CD4-positive, alpha-beta T cell treated with Interleukin-1 beta for 1 hour (primary cell): ENCODE measurements at regions not wholly inside any gene's neighbourhood (a gene's known extent, or its start where the extent isn't known, plus 50 kb on each side); places are given as distances from the start of the nearest gene placed in this dataset.
A peak's percentile ranks its signal among the peaks of the same experiment; 100 is the strongest.

Experiments
- DNase-seq, 2 donors: peaks; one replicate each; pipeline ENCODE4 v3.0.0-alpha.2; 2020 to 2022

DNA sequence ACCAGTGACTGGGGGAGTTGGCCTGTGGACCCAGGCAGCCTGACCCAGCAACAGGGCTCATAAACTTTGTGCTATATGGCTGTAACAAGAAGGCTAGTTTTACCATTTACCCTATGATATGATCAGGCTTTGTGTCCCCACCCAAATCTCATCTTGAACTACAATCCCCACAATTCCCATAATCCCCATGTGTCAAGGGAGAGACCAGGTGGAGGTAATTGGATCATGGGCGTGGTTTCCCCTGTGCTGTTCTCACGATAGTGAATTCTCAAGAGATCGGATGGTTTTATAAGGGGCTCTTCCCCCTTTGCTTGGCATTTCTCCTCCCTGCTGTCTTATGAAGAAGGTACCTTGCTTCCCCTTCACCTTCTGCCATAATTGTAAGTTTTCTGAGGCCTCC is 111.2 kb upstream of the NLRP1 start:
- DNase-seq: no peak

DNA sequence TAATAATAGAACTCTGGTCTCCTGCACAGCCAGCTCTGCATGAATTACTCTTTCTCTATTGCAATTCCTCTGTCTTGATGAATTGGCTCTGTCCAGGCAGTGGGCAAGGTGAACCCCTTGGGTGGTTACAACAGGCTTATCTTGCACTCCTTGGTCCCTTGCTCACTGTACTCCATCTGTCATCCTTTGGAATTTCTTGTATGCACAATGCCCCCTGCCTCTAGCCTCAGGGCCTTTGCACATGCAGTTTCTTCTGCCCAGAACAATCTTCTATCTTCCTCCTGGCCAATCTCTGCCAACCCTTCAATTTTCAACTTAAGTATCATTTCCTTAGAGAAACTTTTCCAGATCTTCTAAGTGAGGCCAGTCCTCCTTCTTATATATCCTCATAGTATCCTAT is 114.7 kb upstream of the NLRP1 start:
- DNase-seq: no peak

DNA sequence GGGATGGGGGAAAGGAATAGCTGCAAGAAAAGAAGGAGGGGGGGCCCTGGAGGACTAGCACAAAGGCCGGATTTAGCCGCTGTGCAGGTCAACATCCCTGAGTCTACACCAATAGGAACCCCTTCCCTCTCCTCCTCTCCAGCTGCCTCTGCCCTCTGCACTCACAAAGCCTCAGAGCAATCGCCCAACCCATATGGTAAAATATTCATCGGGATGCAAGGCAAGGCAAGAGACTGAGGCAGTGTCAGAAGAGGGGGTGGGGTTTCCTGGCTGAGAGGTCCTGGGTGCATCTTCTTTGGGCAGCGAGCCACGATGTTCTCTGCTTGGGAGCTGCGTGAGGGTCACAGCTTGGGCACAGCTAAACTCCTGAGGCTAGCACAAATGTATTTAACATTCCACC is 115.5 kb upstream of the NLRP1 start:
- no peak for DNase-seq

DNA sequence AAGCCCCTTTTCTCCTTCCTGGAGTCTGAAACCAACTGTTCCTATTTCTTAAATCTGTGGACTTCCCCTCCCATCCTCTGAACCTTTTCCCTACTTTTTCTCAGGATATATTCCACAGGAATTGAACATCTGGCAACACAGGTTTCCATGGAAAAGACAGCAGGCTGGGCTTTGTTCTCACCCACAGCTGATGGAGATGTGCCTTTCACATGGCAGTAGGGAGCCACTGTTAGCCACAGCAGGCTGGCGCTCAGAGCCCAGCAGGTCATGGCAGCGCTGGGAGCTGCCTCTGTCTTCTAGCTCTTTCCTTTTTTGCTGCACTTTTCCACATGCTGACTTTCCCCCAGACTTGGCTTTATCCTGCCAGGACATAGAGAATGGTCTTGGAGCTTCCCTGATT is 116.4 kb upstream of the NLRP1 start:
- DNase-seq: no peak

DNA sequence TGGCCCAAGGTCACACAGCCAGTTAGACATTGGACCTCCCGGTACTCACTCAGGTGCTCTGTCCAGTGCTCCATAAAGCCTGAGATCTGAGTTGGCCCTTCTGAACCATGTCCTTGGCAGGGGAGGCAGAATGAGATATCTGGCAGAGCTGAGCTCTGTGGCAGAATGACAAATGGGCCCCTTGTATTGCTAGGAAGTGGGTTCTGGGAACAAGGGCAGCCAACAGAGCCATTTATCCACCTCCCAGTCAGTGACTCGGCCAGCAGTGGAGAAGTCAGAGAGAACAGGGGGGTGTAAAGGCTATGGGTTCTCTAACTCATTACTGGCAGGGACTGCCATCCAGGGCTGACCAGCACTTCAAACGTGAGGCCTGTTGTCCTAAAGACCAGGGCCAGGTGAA is 117.1 kb upstream of the NLRP1 start:
- DNase-seq: no peak

DNA sequence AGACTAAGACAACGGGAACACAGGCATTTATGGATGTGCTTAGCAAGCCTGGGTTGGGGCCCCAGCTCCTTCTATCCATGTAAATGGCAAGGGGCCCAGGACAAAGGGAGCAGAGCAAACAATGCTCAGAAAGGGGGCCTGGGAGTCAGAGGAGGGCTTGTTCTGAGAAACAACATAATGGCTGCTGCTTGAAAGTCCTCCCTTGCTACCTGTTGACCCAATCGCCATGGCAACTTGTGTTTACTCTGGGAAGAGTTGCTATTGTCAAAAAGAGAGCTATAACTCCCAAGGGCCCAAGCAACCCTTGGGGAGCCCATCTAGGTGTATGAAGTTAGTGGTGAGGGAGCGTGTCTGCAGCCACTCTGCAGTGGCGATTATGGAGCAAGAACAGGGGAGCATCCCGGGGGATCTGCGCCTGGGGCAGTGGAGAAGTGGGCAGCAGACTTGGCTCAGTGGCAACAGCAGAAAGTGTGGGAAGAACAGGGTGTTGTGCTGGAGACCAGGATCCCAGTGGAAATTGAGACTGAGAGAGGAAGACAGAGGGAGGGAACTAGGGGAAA is 118.7 kb upstream of the NLRP1 start:
- no peak for DNase-seq

DNA sequence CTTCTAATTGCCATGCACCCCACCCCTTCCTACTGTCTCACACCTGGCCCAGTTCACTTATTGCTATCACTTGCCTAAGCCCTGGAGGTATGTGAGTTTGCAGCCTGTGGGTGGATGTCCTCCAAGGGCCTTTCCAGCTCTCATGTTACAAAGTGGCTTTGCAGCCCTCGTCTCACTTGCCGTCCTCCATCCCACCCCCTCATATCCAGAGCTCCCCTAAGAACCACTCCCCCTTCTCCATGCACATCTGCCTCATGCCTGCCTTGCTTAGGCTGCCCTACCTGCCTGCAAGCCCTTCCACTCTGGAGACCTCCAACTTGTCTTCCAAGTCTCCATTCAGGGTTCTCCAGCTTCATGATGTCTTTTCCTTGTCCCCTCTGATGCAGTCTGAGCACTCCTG is 119.4 kb upstream of the NLRP1 start:
- DNase-seq: no peak

DNA sequence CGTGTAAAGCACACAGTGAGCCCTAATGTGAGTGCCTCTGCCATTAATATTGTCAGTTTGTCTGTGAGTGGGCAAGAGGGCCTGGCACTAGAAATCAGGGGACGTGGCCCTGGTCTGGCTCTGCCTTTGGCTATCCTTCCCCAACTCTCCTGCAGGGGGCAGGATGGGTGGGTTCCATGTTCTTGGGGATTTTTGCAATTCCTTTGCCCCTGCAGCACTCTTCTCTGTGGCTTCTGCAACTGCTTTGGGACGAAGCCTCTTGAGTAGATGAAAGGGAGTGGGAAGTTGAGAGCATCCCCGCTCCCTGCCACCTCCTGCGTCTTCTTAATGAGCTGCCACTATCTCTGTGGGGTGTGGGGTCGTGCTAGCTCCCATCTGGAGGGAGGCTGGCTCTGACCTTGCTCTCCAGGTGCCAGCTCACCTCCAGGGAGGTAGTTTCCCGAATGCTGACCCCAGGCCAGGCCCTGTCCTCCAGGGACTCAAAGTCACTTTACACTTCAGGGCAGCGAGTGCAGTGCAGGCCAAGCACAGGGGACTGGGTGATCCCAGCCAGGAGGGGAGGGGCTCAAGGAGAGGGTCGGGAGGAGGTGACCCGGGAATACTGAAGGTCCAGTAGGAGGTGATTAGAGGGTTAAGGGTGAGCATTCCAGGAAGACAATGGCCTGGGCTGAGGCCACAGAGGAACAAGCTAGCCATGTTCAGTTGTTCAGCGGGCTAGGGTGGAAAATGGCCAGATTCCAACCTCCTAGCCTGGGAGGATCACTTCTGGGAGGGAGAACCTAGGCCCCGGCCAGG is 121.0 kb upstream of the NLRP1 start:
- DNase-seq: no peak

DNA sequence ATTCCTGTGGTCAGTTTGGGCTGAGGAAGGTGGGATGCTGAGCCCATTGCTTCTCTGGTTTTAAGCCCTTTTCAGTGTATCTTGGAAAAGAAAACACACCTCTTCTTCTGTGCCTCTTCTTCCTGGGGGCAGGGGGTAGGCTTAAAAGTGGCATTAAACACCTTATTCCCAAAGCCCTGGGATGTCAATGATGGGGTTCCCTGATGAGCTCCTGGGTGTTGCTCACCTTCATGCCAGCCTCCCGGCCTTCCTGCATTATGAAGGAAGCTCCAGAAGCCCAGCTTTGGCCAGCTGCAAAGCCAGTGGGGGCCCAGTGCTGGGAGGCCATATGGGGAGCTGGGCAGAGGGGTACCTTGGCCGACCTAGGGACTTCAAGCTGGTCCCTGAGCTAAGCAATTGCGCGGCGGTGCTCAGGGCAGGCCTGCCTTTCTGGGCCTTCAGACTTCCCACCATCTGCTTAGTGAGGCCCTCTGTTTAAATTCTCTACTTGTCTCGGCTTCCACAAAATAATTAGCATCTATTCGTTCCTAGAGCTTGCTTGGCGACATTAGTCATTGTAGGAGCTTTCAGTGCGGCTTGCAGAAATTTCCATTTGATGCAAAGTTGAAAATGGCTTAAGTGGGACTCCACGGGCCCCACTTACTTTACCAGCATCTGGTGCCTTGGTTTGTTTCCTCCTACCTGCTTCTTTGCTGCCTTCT is 121.7 kb upstream of the NLRP1 start:
- no peak for DNase-seq

DNA sequence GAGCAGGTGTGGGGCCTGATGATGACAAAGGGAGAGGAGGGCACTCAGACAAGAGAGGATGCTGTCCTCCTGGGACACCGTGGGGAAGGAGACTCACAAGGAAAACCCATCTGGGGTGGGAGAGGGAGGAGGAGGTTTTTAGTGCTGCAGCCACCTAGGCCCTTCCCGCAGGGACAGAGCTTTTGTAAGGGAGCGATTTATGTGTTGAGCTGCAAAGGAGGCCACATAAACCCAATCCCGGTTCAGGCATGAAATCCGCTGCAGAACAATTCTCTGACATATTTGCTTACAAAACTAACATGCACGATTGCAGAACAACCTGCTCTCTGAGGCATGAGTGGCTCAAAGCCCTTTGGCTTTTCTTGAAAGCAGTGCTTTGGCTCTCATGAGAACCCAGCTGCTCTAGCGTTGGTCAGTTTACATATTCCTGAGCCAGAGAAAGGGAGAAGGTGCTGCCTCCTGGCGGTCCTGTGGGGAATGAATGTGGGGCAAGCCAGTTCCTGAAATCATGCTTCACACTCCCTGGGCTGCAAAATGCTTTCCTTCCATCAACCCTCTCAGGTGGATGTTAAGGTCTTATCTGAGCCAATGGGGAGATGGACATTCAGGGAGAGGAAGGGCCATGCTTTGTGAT is 122.4 kb upstream of the NLRP1 start:
- peak; percentile 57 to 60 for DNase-seq

DNA sequence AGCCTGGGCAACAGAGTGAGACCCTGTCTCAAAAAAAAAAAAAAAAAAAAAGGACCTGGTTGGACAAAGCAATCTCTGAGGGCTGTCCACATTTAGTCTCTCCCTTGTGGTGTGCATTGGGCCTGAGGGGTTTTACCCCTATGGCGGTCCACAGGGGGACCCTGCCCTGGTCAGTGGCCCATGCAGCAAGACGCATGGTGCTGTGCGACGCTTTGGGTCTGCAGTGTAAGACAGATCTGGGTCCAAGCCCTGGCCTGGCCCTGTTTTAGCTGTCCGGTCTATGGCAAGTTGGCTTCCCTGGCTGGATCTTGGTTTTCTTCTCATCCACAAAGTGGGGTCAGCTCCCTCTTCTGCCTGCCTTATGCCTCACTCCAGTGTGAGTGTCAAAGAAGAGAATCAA is 123.2 kb upstream of the NLRP1 start:
- DNase-seq: no peak

DNA sequence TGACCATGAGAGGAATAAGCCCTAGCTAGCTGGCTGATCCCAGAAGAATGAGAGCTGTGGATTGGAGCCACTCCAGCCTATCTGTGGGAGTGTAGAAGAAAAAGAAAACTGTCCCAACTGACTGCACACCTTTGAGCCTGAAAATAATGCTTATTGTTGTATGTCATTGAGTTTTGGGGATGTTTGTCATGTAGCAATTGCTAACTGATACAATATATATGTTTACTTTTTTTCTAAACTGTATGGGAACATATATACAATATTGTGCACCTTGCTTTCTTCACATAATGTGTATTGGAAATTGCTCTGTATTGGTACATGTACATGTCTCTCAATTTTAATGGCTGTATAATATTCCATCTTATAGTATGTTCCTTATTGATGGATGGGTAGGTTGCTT is 124.0 kb upstream of the NLRP1 start:
- DNase-seq: no peak

DNA sequence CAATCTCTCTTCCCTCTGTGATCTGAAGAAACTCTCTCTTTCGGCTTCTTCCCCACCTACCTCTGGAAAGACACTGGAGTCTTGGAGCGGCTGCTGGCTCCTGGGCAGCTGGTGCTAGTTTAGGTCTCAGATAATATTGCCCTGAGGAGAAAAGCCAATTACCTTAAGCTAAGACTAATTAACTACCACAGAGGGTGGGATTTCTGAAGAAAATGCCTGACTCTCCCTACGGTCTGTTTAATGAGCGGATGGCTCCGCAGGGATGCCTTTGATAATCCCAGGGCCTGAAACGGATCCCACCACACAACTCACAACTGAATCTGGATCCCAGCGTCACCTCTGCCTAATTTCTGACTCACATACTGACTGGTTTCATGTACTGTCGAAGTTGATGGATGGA is 127.0 kb upstream of the NLRP1 start:
- DNase-seq: no peak

DNA sequence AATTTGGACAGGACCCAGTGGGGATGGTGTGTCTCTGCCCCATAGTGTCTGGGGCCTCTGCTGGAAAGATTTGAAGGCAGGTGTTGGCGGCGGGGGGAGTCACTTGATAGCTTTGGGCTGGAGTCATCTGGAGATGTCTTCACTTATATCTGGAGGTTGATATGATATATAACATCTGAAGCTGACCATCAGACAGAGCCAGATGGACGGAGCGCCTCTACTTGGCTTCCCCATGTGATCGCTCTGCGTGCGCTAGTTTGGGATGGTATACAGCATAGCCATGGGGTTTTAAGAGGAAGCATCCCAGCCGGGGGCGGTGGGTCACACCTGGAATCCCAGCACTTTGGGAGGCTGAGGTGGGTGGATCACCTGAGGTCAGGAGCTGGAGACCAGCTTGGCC is 130.7 kb upstream of the NLRP1 start:
- no peak for DNase-seq

DNA sequence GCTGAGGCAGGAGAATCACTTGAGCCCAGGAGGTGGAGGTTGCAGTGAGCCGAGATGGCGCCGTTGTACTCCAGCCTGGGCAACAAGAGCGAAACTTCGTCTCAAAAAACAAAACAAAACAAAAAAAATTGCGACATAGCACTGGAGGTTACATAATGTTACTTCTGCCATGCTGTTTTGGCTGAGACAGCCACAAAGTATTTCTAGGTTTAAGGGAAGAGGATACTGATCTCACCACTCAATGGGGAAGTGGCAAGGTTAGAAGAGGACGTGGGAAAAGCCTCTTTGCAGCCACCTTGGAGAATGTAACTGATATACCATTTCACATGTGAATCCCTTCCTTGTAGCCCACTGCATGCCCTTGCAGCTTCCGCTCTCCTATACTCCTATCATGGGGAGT is 131.2 kb upstream of the NLRP1 start:
- no peak for DNase-seq

DNA sequence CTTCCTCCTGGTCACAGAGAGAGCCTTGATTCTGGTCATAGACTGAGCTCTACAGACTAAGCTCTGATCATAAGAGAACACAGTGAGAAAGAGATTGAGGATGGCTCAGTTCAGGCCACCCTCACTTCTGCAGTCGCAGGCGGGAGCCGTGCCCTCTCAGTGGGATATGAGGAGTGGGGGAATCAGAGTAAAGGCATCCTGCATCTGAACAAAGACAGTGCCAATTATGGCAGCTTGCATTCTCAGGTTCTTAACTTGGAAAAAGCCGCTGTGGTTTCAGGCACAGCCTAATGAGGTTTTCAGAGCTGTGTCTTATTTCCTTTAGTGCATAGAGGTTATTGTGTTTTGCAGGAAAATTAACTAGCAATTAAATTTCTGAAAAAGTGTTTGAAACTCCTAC is 134.4 kb upstream of the NLRP1 start:
- no peak for DNase-seq

DNA sequence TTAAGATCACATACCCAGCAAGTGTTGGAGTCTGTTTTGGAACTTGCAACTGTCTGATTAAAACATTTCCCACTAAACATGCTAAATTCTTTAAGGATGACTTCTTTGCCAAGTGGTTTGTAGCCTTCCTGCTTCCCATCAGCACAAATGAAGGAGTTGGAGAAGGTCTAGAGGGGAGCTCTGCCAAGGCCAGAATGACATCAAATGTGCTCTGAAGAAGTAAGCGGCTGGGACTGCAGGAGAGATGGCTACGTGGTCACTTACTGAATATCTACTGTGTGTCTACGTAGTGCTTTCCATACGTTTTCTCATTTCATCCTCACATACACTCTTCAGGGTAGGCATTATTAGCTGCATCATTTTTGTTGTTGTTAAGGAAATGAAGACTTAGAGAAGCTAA is 135.7 kb upstream of the NLRP1 start:
- no peak for DNase-seq

DNA sequence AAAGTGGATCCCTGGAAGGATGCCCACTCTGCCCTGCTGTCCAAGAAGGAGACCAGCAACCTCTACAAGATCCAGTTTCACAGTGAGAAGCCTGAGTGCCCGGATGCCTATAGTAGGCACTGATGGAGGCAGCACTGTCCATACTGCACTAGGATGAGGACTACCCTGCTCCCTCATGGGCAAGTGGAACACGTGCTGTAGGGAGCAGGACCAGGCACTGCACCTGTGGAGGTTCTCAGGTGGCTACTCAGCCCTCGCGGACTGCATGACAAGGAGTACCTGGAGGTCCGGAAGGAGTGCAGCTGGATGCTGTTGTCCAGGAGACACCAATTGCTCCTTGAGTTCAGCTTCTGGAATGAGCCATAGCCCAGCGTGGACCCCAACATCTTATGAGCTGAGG is 146.1 kb upstream of the NLRP1 start:
- DNase-seq: no peak

DNA sequence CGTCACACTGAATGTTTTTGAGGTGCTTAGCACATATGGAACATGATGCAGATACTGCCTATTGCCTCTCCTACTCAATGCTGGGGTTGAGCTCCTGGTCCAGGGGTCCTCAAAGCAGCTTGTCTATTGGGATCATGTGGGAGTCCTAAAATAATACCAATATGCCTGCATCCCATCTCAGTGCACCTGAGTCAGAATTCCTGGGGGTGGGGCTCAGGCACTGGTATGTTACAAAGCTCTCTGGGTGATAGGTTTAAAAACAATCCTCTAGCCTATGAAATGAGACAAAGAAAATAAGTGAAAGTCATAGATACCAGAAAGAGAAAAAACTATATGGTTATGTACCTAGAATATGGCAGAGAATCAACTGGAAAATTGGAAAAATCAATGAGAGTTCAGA is 156.6 kb upstream of the NLRP1 start:
- no peak for DNase-seq

DNA sequence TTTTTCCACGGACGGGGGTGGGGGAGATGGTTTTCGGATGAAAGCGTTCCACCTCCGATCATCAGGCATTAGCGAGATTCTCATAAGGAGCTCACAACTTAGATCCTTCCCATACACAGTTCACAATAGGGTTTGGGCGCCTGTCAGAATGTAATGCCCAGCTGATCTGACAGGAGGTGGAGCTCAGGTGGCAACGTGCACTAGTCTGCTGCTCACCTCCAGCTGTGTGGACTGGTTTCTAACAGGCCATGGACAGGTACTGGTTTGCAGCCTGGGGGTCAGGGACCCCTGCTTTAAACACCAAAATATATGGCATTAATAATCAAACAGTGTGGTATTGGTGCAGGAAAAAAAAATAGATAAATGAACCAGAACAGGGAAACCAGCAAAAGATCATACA is 157.5 kb upstream of the NLRP1 start:
- no peak for DNase-seq

DNA sequence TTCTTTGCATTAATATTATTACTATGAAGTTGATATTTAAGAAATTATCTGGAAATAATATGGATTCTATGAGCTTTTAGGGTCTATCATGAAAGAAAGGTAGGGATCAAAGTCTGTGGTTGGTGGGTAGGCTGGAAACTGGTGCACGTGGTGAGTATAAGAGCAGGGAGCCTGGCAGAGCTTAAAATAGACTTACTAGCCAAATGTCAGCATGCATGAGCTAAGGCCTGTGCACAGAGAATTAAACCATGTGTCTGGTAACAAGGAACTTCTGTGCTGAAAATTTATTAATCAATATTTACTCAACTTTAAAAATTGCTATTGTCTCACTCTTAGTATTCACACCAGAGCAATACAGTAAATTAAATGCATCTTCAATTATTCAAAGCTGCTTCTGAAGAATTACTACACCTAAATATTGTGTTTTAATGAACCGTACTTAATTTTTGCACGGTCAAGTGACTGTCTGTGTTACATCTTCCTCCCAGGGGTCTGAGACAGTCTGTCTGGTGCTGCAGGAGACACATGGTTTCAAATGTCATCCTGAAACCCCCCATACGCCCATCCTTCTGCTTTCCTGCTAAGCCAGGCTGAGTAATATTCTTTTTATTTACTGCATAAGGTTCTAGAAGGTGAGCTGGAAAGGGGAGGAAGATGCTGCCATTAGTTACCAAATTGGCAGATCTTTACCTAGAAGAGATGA is 161.0 kb upstream of the NLRP1 start:
- no peak for DNase-seq

DNA sequence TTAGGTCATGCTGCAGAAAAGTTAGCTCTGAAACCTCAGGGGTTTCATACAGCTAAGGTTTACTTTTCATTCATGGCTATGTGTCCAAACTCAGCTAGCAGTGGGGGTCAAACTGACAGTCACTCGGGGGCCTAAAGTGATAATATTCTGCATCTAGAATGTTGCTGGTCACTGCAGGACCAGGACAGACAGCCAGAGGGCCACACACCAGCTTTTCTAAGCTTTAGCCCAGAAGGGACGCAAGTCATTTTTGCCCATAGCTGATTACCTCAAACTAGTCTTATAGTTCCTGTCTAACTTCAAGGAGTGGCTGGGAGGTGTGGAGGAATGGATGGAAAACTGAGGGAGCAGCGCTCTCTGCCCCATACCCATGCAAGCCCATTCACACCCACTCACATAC is 163.0 kb upstream of the NLRP1 start:
- DNase-seq: no peak

DNA sequence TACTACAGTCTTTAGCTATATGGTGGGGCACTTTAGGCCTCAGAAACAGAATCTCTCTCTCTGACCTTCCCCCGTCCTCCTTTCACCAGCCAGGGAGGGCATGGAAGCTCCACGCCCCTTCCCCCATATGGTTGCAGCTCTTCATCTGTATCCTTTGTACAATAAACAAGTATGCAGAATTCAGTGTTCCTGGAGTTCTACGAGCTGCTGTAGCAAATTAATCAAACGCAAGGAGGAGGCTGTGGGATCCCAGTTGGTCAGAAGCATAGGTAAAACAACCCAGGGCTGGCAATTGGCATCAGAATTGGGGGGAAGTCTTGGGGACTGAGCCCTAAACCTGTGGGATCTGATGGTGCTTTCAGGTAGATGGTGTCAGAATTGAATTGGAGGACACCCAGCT is 163.7 kb upstream of the NLRP1 start:
- DNase-seq: no peak
